ENCODE measurements at regions not wholly inside any gene's neighbourhood (a gene's known extent, or its start where the extent isn't known, plus 50 kb on each side); places are given as distances from the start of the nearest gene placed in this dataset.
A peak's percentile ranks its signal among the peaks of the same experiment; 100 is the strongest.

GRCh38 chr1:87717157-87717670 lies 388.5 kb downstream of the LMO4 start:
- TF ChIP-seq CTCF (IDR thresholded peaks at IDR 0.05; ENCODE audit: unreplicated experiment in 3 of 3), result no peak
- Mint-ChIP-seq H3K36me3 (ENCODE audit: low read depth) (no peaks in the 10 kb centered on the region), H3K27me3 (ENCODE audit: low read depth) (no peaks in the 10 kb centered on the region), H3K4me1 (peaks cover 17% of the 10 kb centered on the region), H3K9me3 (no peaks in the 10 kb centered on the region), H3K27ac (no peak overlapping the region), H3K4me3 (no peak overlapping the region)

GRCh38 chr1:87718241-87718950 lies 389.7 kb downstream of the LMO4 start:
- Mint-ChIP-seq H3K36me3 (ENCODE audit: low read depth) (no peaks in the 10 kb centered on the region), H3K4me1 (peaks cover 19% of the 10 kb centered on the region), H3K4me3 (no peak overlapping the region), H3K27me3 (ENCODE audit: low read depth) (no peaks in the 10 kb centered on the region), H3K9me3 (no peaks in the 10 kb centered on the region), H3K27ac (peak overlapping the region in 2 of 3 experiments; percentile 12 to 24)
- no peak for TF ChIP-seq CTCF (IDR thresholded peaks at IDR 0.05; ENCODE audit: unreplicated experiment in 3 of 3)

GRCh38 chr1:87719658-87720057 lies 391.0 kb downstream of the LMO4 start:
- Mint-ChIP-seq H3K27me3 (ENCODE audit: low read depth) (no peaks in the 10 kb centered on the region), H3K36me3 (ENCODE audit: low read depth) (no peaks in the 10 kb centered on the region), H3K27ac (no peak overlapping the region), H3K4me3 (no peak overlapping the region), H3K4me1 (peaks cover 19% of the 10 kb centered on the region), H3K9me3 (peaks cover 3% of the 10 kb centered on the region)
- TF ChIP-seq CTCF (IDR thresholded peaks at IDR 0.05; ENCODE audit: unreplicated experiment in 3 of 3), result no peak

- no peak overlapping the region for H3K4me3 Mint-ChIP-seq
- peaks cover 19% of the 10 kb centered on the region for H3K4me1 Mint-ChIP-seq
- H3K36me3 Mint-ChIP-seq (ENCODE audit: low read depth), result no peaks in the 10 kb centered on the region
- no peak for TF ChIP-seq CTCF (IDR thresholded peaks at IDR 0.05; ENCODE audit: unreplicated experiment in 3 of 3)
- no peak overlapping the region for H3K27ac Mint-ChIP-seq
- H3K27me3 Mint-ChIP-seq (ENCODE audit: low read depth), result no peaks in the 10 kb centered on the region
- peaks cover 6% of the 10 kb centered on the region for H3K9me3 Mint-ChIP-seq
Observed at GRCh38 chr1:87720561-87720960, 391.9 kb downstream of the LMO4 start.

- H3K36me3 Mint-ChIP-seq (ENCODE audit: low read depth), result no peaks in the 10 kb centered on the region
- TF ChIP-seq CTCF (IDR thresholded peaks at IDR 0.05; ENCODE audit: unreplicated experiment in 3 of 3), result no peak
- no peaks in the 10 kb centered on the region for H3K27me3 Mint-ChIP-seq (ENCODE audit: low read depth)
- no peak overlapping the region for H3K4me3 Mint-ChIP-seq
- peaks cover 6% of the 10 kb centered on the region for H3K9me3 Mint-ChIP-seq
- peak overlapping the region in 1 of 3 experiments; percentile 82 for H3K27ac Mint-ChIP-seq
- peaks cover 13% of the 10 kb centered on the region for H3K4me1 Mint-ChIP-seq
Observed at GRCh38 chr1:87723193-87723592, 394.5 kb downstream of the LMO4 start.

- Mint-ChIP-seq H3K4me1 (no peaks in the 10 kb centered on the region), H3K27ac (no peak overlapping the region), H3K36me3 (ENCODE audit: low read depth) (no peaks in the 10 kb centered on the region), H3K9me3 (peaks cover 6% of the 10 kb centered on the region), H3K27me3 (ENCODE audit: low read depth) (no peaks in the 10 kb centered on the region), H3K4me3 (no peak overlapping the region)
- TF ChIP-seq CTCF (IDR thresholded peaks at IDR 0.05; ENCODE audit: unreplicated experiment in 3 of 3), result no peak
Observed at GRCh38 chr1:87728169-87728568, 399.5 kb downstream of the LMO4 start.

Measured in nephron (organoid).